ENCODE measurements at regions not wholly inside any gene's neighbourhood (a gene's known extent, or its start where the extent isn't known, plus 50 kb on each side); places are given as distances from the start of the nearest gene placed in this dataset.

DNA sequence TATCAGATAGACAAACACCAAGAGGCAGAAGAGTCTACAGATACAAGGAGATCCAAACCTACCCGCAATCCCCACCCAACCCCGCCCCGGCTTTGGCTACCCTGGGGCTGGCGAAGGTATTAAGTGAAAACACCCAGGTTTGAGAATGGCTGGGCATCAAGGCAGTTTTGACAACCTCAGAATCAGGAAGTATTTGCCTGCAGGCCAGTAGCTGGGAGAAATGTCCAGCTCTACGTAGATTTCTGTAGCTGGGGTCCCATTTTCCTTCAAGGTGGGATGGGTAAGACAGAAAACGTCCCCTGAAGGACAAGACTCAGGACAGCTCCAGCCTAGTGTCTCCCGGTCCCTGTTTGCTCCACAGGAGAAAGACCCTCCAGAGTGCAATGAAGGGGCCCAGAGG, 101.8 kb upstream of the ERG start:
- Histone ChIP-seq H3K36me3 (ENCODE audit: control insufficient read depth, insufficient read depth, low read length) (no peaks in the 10 kb centered on the region), H3K27me3 (ENCODE audit: control insufficient read depth, insufficient read depth, low read length) (peaks cover 9% of the 10 kb centered on the region), H3K4me3 (ENCODE audit: low read depth, low read length) (no peak overlapping the region)
- TF ChIP-seq, protein P1, sequence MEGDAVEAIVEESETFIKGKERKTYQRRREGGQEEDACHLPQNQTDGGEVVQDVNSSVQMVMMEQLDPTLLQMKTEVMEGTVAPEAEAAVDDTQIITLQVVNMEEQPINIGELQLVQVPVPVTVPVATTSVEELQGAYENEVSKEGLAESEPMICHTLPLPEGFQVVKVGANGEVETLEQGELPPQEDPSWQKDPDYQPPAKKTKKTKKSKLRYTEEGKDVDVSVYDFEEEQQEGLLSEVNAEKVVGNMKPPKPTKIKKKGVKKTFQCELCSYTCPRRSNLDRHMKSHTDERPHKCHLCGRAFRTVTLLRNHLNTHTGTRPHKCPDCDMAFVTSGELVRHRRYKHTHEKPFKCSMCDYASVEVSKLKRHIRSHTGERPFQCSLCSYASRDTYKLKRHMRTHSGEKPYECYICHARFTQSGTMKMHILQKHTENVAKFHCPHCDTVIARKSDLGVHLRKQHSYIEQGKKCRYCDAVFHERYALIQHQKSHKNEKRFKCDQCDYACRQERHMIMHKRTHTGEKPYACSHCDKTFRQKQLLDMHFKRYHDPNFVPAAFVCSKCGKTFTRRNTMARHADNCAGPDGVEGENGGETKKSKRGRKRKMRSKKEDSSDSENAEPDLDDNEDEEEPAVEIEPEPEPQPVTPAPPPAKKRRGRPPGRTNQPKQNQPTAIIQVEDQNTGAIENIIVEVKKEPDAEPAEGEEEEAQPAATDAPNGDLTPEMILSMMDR (IDR thresholded peaks at IDR 0.05; ENCODE audit: insufficient read depth, low read depth, low read length): no peak
- ChIA-PET POLR2A (no interaction called here), CTCF (interaction anchor here (0.5 kb wide), 1 partner anchor 62 kb away, joined by 3 read pairs; no protein-coding TSS in a partner anchor)
- DNase-seq (ENCODE audit: low read depth): no peak

DNA sequence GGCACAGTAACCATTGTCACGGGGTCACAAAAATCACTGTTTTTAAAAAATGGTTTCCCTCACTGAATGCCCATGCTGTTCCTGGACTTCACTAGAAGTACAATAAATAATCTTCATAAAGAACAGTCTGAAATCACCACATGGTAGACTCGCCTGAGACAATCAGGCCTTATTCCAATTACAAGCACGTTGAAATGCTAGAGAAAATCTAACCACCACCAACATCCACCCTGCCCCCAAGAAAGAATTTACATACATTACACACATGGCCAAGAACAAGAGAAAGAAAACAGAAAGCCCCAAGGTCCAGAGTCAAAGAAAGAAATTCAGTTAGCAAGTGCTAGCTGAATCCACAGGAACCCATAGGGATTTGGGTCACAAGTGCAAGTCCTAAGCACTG, 107.0 kb upstream of the ERG start:
- TF ChIP-seq, protein P1 (IDR thresholded peaks at IDR 0.05; ENCODE audit: insufficient read depth, low read depth, low read length): no peak
- ChIA-PET CTCF (interaction anchor here (1.4 kb wide), 1 partner anchor 572 kb away, joined by 3 read pairs; no protein-coding TSS in a partner anchor), POLR2A (no interaction called here)
- DNase-seq (ENCODE audit: low read depth): no peak
- H3K27me3 ChIP-seq (ENCODE audit: control insufficient read depth, insufficient read depth, low read length): peaks cover 6% of the 10 kb centered on the region; the same call in 1 of the 2 replicates
- H3K4me3 ChIP-seq (ENCODE audit: low read depth, low read length): no peak overlapping the region
- H3K36me3 ChIP-seq (ENCODE audit: control insufficient read depth, insufficient read depth, low read length): no peaks in the 10 kb centered on the region

DNA sequence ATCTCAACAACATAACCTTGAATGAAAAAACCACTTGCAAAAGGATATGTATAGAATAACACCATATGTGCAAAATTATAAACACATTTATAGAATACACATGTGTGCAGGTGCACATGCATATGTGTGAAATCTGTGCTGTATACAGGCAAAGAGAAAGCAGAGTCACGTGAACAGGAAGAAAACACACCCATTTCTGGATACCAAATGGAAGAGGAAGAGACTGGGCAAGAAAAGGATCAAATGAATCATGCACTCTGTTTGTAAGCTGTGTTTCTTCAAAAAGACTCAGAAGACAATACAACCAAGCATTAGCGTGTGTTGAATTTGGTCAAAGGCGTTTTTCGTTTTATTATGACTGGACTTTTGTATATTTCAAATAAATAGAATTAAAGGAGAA, 111.3 kb upstream of the ERG start:
- CTCF ChIA-PET: no interaction called here
- TF ChIP-seq, protein P1 (IDR thresholded peaks at IDR 0.05; ENCODE audit: insufficient read depth, low read depth, low read length): no peak
- H3K4me3 ChIP-seq (ENCODE audit: low read depth, low read length): no peak overlapping the region
- no peak for DNase-seq (ENCODE audit: low read depth)
- H3K27me3 ChIP-seq (ENCODE audit: control insufficient read depth, insufficient read depth, low read length): 0 out of 2 replicates have a peak, but pooled peaks cover 5% of the 10 kb centered on the region
- POLR2A ChIA-PET: no interaction called here
- H3K36me3 ChIP-seq (ENCODE audit: control insufficient read depth, insufficient read depth, low read length): no peaks in the 10 kb centered on the region

DNA sequence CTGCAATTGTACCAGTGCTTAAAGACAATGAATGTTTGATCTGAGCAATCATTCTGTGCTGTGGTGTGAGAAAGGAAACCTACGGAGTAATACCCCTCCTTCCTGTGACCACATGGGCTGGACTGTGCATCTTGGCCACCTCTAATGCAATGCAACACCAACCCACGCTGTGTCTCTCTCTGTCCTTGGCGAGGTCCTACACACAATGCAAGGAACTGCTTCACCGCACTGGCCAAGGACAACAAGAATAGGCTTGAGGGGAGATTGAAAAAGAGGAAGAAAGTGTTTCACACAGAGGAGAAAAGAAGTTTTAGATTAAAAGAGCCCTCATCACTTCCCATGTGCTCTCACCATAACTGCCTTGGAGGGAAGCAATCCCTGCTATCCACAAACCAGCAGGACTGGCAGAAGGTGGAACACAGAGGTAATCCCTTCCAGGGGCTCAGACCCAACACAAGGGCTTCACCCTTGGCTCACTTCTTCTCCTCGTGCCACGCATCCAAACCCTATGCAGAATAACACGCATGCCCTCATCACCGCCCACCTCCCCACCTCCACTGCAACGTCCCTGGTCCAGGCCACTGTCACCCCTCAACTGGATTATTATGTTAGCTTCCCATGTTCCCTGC, 112.5 kb upstream of the ERG start:
- TF ChIP-seq, protein P1 (IDR thresholded peaks at IDR 0.05; ENCODE audit: insufficient read depth, low read depth, low read length): no peak
- ChIA-PET CTCF (interaction anchor here (0.6 kb wide), 1 partner anchor 16 kb away, joined by 3 read pairs; no protein-coding TSS in a partner anchor), POLR2A (no interaction called here)
- DNase-seq (ENCODE audit: low read depth): no peak
- Histone ChIP-seq H3K27me3 (ENCODE audit: control insufficient read depth, insufficient read depth, low read length) (0 out of 2 replicates have a peak, but pooled peaks cover 3% of the 10 kb centered on the region), H3K36me3 (ENCODE audit: control insufficient read depth, insufficient read depth, low read length) (no peaks in the 10 kb centered on the region), H3K4me3 (ENCODE audit: low read depth, low read length) (no peak overlapping the region)

DNA sequence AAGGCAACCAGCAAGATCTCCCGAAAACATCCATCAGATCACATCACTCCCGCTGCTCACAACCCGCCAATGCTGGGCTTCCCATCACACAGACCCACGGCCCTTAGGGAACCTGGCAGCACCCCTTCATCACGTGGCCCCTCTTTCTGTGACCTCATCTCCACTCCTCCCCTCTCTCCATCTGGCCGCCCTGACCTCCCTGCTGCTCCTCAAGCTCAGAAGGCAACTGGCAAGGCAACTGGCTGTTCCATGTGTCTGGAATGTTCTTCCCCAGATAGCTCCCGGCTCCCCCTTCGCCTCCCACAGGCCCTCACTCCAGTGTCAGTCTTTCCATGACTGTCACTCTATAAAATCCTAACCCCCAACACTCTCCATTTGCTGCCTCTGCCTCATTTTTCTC, 113.0 kb upstream of the ERG start:
- Histone ChIP-seq H3K4me3 (ENCODE audit: low read depth, low read length) (no peak overlapping the region), H3K27me3 (ENCODE audit: control insufficient read depth, insufficient read depth, low read length) (0 out of 2 replicates have a peak, but pooled peaks cover 3% of the 10 kb centered on the region), H3K36me3 (ENCODE audit: control insufficient read depth, insufficient read depth, low read length) (no peaks in the 10 kb centered on the region)
- no peak for DNase-seq (ENCODE audit: low read depth)
- CTCF ChIA-PET: interaction anchor here (0.6 kb wide), 1 partner anchor 16 kb away, joined by 3 read pairs; no protein-coding TSS in a partner anchor
- POLR2A ChIA-PET: no interaction called here
- TF ChIP-seq, protein P1 (IDR thresholded peaks at IDR 0.05; ENCODE audit: insufficient read depth, low read depth, low read length): no peak

Measured in BJ (cell line).